Ovary (tissue), 7 donors: ENCODE measurements at regions not wholly inside any gene's neighbourhood (a gene's known extent, or its start where the extent isn't known, plus 50 kb on each side); places are given as distances from the start of the nearest gene placed in this dataset.

Experiments
- DNase-seq, 5 donors: peaks; one replicate each; pipeline ENCODE4 v3.0.0-alpha.2; 2019 to 2020
- H3K27ac ChIP-seq, 2 donors: fragments of 200-600 bp; one replicate each; pipeline versions ENCODE4 v1.5.1 to v1.8.0; 2019 to 2022
- H3K27me3 ChIP-seq: fragments of 200-600 bp; one replicate; pipeline ENCODE4 v1.8.0; 2022
- H3K36me3 ChIP-seq: fragments of 200-600 bp; sonication (generic); one replicate; pipeline ENCODE4 v1.5.1; 2019
- H3K4me1 ChIP-seq: one replicate; pipeline ENCODE4 v1.8.1; 2013; ENCODE audit warnings: mild to moderate bottlenecking, moderate library complexity; ENCODE audit not compliant: insufficient read depth
- H3K4me3 ChIP-seq: fragments of 200-600 bp; sonication (generic); one replicate; pipeline ENCODE4 v1.5.1; 2017
- H3K9me3 ChIP-seq, 2 donors: fragments of 200-600 bp in 1 of 2; sonication (generic) in 1 of 2; one replicate each; pipeline versions ENCODE4 v1.5.1 to v1.8.1; 2013 to 2019; ENCODE audit warnings: mild to moderate bottlenecking in 1 of 2, moderate library complexity in 1 of 2
- EP300 ChIP-seq: sonication (generic); formaldehyde crosslinking; IDR thresholded peaks from one replicate; pipeline ENCODE4 v1.6.1; 2017; ENCODE audit warnings: antibody characterized with exemption
- POLR2A ChIP-seq: fragments of 450-650 bp; IDR thresholded peaks from one replicate; pipeline ENCODE4 v1.6.1; 2017; ENCODE audit warnings: antibody characterized with exemption, mild to moderate bottlenecking, moderate library complexity
- WGBS, 3 donors: extraction: QIAGEN DNeasy Blood & Tissue Kit in 1 of 3; methylation state at CpG; one replicate each; pipeline versions ENCODE4 v1.1.5 to v1.1.7; 2013 to 2017; 5-methylcytosine and 5-hydroxymethylcytosine counted together
- intact Hi-C, 4 donors: fragments of 100-400 bp; cut with DNase I; formaldehyde crosslinking; loops; one replicate each; pipeline versions ENCODE4 v1.11.0 to v1.15.1; 2022 to 2023
- TF ChIP-seq, protein P1 (sequence below), 3 donors: fragments of 450-650 bp in 2 of 3; fragments of 200-600 bp in 1 of 3; IDR thresholded peaks; one replicate each; pipeline versions ENCODE4 v1.5.1 to v1.8.0; 2016 to 2022; ENCODE audit warnings: antibody characterized with exemption in 3 of 3, mild to moderate bottlenecking in 1 of 3
- donor health status: DM: no; HTN: no; CAD: no; lungs with moderate emphysema.
- donor health status: DM: no; HTN: no; CAD: no.
- donor health status: Bipolar disorder and iron deficiency.
- donor health status: DM: no; HTN: no; CAD: no.
- donor health status: DM: yes; HTN: yes; CAD: no.

DNA sequence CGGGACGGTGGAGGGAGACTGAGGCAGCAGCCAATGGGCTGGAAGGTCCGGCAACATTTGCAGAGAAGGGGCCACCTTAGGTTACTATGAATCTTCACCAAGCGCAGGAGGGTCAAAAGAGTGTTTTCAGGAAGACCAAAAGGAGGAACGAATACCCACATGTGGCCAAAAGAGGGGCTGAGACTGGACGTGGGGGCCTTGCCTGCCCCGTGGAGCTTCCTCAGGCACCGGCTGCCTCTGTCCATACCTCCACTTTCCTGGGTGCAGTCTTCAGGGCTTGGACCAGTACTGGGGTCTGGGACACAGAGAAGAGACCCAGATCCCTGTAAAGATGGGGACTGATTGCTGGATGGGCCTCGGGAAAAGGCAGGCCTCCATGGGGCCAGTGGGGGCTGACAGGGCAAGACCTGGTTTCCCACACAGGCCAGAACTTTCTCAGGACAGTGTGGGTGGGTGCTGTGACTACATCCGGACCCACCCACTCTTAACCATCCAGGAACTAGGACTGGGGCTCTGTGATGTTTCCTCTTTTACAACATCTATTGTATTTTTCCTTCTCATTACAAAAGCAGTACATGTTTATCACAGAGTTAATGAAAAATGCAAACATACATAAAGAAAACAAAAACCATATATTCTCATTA, 294.7 kb downstream of the ZSWIM6 start:
- Histone ChIP-seq H3K4me3 (peak overlapping the region; percentile 47), H3K9me3 (no peaks in the 10 kb centered on the region), H3K27me3 (no peaks in the 10 kb centered on the region), H3K27ac (no peak overlapping the region), H3K4me1 (peaks cover 4% of the 10 kb centered on the region), H3K36me3 (no peaks in the 10 kb centered on the region)
- WGBS, 3 donors, result 66 to 84% (median 72%) methylated on average over 8 to 10 of the region's 10 CpGs
- no peak for DNase-seq
- TF ChIP-seq, protein P1, sequence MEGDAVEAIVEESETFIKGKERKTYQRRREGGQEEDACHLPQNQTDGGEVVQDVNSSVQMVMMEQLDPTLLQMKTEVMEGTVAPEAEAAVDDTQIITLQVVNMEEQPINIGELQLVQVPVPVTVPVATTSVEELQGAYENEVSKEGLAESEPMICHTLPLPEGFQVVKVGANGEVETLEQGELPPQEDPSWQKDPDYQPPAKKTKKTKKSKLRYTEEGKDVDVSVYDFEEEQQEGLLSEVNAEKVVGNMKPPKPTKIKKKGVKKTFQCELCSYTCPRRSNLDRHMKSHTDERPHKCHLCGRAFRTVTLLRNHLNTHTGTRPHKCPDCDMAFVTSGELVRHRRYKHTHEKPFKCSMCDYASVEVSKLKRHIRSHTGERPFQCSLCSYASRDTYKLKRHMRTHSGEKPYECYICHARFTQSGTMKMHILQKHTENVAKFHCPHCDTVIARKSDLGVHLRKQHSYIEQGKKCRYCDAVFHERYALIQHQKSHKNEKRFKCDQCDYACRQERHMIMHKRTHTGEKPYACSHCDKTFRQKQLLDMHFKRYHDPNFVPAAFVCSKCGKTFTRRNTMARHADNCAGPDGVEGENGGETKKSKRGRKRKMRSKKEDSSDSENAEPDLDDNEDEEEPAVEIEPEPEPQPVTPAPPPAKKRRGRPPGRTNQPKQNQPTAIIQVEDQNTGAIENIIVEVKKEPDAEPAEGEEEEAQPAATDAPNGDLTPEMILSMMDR (IDR thresholded peaks at IDR 0.05), result no peak
- TF ChIP-seq EP300, result no peak
- TF ChIP-seq POLR2A, result no peak
- intact Hi-C loops, result loop anchor here in 1 of 4 donors (10.0 kb wide), 2 partner anchors 108 to 292 kb away; partner anchors contain the start of gene ZSWIM6

DNA sequence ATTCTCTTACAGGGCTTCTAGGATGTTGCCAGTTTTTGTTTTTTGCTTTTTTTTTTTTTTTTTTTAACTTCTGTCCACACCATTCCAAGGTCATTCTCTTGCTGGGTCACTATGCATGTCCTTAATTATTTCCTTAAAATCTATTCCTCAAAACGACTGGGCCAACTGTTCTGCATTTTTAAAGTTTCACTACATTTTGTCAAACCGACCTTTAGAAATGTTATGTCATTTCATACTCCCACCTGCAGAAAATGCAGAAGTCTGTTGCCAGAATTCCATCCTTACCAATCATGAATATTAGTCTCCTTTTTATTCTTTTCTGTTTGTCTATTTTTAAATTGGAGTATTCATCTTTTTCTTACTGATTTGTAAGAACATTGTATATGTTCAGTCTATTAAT, 295.5 kb downstream of the ZSWIM6 start:
- H3K36me3 ChIP-seq, result no peaks in the 10 kb centered on the region
- peaks cover 4% of the 10 kb centered on the region for H3K4me1 ChIP-seq
- intact Hi-C loops, result loop anchor here in 1 of 4 donors (10.0 kb wide), 2 partner anchors 107 to 293 kb away; partner anchors contain the start of gene ZSWIM6
- H3K4me3 ChIP-seq, result no peak overlapping the region
- H3K27me3 ChIP-seq, result no peaks in the 10 kb centered on the region
- 45 to 57% (median 53%) methylated on average over 2 of the region's 2 CpGs for whole genome bisulfite sequencing, 3 donors
- TF ChIP-seq, protein P1 (IDR thresholded peaks at IDR 0.05), result no peak
- no peak for TF ChIP-seq POLR2A
- H3K9me3 ChIP-seq, result no peaks in the 10 kb centered on the region
- H3K27ac ChIP-seq, result no peak overlapping the region
- DNase-seq, result no peak

DNA sequence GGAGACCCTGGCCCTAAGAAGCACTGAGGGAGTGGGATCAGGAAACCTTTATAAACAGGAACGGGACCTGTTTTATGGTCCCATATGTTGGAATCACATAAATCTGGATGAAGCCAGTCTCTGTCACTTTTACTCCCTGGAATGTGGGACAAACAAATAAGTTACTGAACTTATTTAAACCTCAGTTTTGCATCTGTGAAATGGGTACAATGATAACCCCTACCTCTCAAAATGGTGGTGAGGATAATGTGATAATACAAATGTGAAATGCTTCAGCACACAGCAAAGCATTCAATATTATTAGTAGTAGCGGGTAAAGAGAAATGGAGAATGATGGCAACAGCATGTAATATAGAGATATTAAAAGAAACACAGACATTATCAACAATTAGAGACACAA, 298.9 kb downstream of the ZSWIM6 start:
- no peak overlapping the region for H3K4me3 ChIP-seq
- DNase-seq, result no peak
- H3K36me3 ChIP-seq, result no peaks in the 10 kb centered on the region
- no peaks in the 10 kb centered on the region for H3K27me3 ChIP-seq
- intact Hi-C loops, result no loop called here
- H3K4me1 ChIP-seq, result no peaks in the 10 kb centered on the region
- no peak for TF ChIP-seq EP300
- TF ChIP-seq POLR2A, result no peak
- TF ChIP-seq, protein P1 (IDR thresholded peaks at IDR 0.05), result no peak
- WGBS, 3 donors, result 85 to 93% (median 85%) methylated on average over 2 of the region's 2 CpGs
- no peak overlapping the region for H3K27ac ChIP-seq
- H3K9me3 ChIP-seq, result no peaks in the 10 kb centered on the region

DNA sequence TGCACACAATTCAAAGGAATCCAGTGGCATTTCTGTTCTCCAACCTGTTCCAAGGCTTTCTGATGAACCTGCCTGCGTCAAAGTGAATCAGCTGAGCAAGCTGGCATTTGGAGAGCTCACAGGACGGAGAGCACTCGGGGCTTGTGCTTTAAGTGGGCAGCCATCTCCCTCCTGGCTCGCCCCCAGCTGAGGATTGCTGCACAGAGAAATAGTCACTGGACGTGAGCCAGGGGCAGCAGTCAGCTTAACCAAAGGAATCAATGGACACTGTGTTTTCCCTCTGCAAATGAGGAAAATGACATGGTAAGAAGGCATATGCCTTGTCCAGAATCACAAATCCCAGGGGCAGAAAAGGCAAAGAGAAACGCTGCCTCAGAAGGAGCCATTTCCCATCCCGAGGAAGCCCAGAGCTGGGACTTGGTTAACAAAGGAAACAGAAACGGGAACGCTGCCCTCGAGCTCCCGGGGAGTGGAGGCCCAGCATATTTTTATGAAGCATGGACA, 299.4 kb downstream of the ZSWIM6 start:
- TF ChIP-seq EP300 (no peak), POLR2A (no peak)
- TF ChIP-seq, protein P1 (IDR thresholded peaks at IDR 0.05), result no peak
- no peaks in the 10 kb centered on the region for H3K9me3 ChIP-seq
- no peaks in the 10 kb centered on the region for H3K36me3 ChIP-seq
- no peaks in the 10 kb centered on the region for H3K4me1 ChIP-seq
- intact Hi-C loops, result no loop called here
- DNase-seq, result peak; percentile 29 to 69 (median 38)
- H3K27me3 ChIP-seq, result no peaks in the 10 kb centered on the region
- no peak overlapping the region for H3K4me3 ChIP-seq
- no peak overlapping the region for H3K27ac ChIP-seq
- 30 to 36% (median 31%) methylated on average over 11 of the region's 11 CpGs for WGBS, 3 donors
